ENCODE measurements at regions not wholly inside any gene's neighbourhood (a gene's known extent, or its start where the extent isn't known, plus 50 kb on each side); places are given as distances from the start of the nearest gene placed in this dataset.

- no peak for TF ChIP-seq CTCF (IDR thresholded peaks at IDR 0.05)
- no peak for TF ChIP-seq EZH2 (IDR thresholded peaks at IDR 0.05; ENCODE audit: borderline replicate concordance, insufficient read depth, low read depth, low read length, poor library complexity, severe bottlenecking)
Observed at GRCh38 chr17:73847952-73848351, 203.7 kb upstream of the SDK2 start.

Measured in B cell (primary cell).